GM21423 (cell line): ENCODE measurements at regions not wholly inside any gene's neighbourhood (a gene's known extent, or its start where the extent isn't known, plus 50 kb on each side); places are given as distances from the start of the nearest gene placed in this dataset.
"Not testable (repeated sequence)": the region's sequence is repeated elsewhere in the genome, so short reads cannot be mapped to it uniquely, and the experiment has no call there.

Experiments
- ATAC-seq: cut with Tn5 transposase; IDR thresholded peaks from one replicate; pipeline ENCODE4 v1.9.1; 2021; ENCODE audit warnings: mild to moderate bottlenecking, moderate library complexity; ENCODE audit not compliant: unreplicated experiment

DNA sequence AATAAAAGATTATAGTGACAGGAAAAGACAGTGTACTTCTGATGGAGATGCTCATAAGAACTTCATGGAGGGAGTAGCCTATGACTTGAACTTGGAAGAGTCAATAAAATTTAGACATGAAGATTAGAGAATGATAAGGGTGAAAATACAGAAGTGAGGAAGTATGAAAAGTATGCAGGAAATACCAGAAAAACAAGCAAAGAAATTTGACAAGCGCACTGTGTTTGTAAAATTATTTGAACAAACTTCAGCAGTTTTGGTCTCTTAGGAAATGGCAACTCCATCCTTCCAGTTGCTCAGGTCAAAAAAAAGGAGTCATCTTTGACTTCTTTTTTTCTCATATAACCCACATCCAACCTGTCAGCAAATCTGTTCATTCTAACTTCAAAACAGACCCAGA is 864.0 kb upstream of the ZEB2 start:
- ATAC-seq = no peak

DNA sequence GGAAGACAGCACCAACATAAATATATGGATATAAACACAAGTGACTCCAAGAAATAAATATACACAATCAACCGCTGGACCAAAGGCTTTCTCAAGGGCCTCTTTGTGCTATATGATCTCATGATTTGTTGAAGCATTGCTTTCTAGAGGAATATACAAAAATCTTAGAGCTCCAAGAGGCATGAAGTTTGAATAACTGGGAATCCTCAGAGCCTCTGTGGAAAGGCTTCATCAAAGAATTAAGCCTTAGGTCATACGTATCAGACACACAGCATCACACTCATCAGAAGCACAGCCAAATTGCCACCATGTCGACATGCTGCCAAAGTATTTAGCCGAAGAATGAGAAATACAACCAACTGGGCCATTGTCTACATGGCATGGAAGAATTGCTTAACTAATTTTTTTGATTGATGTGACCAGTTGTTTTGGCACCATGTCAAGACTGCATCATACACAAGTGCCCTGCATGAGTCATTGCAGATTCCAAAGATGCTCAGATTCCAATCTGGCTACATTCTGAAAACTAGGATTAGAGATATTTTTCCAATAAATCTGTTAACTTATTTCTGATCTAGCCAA is 860.6 kb upstream of the ZEB2 start:
- no peak for ATAC-seq

DNA sequence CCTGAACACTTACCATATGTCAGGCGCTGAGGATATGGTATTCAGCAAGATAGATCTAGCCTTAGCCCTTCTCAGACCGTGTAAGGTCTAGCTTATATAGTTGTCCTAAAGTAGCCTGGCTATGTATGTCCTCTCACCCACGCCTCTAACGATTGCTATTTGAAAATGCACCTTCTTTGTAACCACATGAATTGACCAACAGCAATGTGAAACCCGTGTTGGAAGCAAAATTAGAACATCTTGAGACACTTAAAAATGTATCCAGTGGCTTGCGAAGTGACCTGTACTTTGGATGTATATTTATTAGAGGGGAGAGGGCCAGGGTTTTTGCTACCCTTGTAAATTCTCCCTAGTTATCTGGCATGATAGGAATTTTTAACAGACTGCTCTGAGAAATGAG is 860.0 kb upstream of the ZEB2 start:
- ATAC-seq = no peak

- no peak for ATAC-seq
Observed at GRCh38 chr2:145374165-145374564, 854.2 kb upstream of the ZEB2 start.

DNA sequence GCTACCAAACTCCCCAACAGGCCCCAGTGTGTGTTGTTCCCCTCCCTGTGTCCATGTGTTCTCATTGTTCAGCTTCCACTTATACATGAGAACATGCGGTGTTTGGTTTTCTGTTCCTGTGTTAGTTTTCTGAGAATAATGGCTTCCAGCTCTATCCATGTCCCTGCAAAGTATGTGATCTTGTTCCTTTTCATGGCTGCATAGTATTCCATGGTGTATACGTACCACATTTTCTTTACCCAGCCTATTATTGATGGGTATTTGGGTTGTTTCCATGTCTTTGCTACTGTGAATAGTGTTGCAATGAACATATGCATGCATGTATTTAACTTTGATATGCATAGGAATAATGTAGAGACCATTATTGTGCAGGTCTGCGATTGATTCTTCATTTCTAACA is 847.4 kb upstream of the ZEB2 start:
- ATAC-seq = not testable (repeated sequence)

- no peak for ATAC-seq
Observed at GRCh38 chr2:145366341-145366740, 846.4 kb upstream of the ZEB2 start.

DNA sequence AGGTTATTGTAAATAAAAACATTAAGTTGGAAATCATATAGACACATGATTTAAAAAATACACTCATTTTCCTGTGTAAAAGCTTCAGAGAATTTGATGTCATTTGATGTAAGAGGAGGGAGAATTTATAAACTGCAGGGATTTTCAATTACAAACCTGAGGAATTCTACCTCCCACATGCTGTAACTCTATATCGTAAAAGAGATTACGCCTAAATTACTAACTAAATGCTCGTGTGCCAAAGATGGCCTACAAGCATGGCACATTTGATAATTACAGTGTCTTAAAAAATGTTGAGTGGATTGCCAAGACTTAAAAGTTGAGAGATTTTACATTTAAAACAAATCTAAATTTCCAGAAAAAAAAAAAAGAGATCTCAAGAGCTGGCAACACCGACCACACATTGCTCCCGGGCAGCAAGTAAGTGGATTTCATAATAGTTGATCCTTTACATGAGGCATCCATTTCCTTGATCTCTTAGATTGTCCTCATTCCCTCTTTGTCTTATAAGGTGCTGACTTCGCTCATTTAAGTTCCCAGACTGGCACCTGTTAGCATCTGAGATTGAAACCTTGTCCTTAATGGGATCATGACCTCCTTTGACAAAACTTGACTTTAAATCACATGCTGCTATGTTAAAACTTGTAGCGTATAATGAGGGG is 840.3 kb upstream of the ZEB2 start:
- ATAC-seq = no peak

DNA sequence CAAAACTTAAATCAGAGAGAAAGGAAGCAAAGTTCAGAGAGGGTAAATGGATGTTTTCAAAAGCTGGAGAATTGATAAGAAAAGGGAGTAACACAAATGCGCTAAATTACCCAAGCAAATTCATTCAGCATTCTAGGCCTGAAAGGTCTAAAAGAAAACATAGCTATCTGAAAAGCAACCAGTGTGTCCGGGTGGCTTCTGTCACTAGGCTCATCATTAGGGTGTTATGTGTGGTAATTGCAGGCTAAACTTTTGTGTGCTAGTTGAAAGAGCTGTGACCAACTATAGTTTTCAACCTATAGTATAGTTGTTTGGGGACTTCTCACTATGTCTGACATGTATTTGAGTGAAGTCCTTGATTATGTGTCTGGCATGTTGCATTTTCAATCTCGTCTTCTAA is 839.6 kb upstream of the ZEB2 start:
- ATAC-seq = no peak

GRCh38 chr2:145356056-145356455 is 836.1 kb upstream of the ZEB2 start:
- no peak for ATAC-seq

DNA sequence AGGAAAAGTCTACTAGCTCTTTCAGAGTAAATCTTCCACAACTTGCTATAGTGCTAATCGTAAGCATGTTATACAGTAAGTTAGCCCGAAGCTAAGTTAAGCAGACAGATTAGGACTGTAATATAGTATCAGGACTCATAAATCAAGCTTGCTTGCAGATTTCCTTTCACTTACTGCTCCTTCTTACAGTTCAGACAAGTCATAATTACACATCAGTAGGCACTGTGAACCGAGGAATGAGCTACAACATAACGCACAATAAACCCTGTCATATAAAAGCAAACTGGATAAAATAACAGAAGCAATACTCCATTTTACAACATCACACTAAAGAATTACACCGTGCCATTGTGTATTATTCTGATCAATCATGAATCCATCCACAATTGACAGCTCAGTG is 832.6 kb upstream of the ZEB2 start:
- ATAC-seq = no peak

- no peak for ATAC-seq
Observed at GRCh38 chr2:145351864-145352425, 832.0 kb upstream of the ZEB2 start.

DNA sequence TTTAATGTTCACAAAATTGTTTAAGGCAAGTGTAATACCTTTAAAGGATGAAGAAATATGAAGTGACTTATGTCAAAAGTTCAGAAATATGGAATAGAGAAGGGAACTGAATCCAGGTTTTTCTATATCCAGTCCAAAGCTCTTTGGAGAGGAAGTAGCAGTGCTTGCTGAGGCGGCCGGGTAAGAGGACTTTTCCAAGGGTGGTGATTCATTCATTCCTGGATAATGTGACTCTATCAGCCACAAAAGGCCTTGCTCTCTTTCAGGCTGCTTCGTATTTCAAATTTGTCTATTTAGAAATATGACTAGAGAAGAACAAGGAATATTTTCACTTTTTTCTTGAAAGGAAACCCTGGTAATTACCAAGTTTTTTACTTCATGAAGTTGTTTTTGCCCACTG is 830.1 kb upstream of the ZEB2 start:
- no peak for ATAC-seq

DNA sequence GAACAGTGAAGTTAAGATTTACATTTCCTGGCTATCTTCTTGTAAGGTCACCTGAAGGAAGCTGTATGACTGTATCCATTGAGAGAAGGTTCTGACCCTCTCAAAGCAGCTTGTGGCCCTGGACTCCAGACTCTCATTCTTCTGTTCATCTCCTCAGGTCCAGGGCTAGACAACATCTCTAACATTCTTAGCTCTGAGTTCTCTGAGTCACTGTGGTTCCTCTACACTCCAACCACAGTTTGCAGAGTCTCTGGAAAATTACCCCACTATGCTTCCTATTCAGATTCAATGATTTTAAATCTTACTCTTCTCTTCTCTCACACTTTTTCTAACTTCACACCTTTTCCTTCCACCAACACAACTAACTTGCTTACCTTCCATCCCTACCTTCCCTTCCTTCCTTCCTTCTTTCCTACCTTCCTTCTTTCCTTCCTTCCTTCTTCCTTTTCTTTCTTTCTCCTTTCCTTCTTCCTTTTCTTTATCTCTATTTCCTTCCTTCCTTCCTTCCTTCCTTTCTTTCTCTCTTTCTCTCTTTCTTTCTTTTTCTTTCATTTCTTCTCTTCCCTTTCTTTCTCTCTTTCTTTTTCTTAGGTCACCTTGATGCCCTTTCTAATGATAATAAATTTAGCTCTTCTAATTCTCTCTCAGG is 824.3 kb upstream of the ZEB2 start:
- ATAC-seq = no peak

GRCh38 chr2:145343287-145343686 is 823.4 kb upstream of the ZEB2 start:
- no peak for ATAC-seq

- no peak for ATAC-seq
Observed at GRCh38 chr2:145341536-145341935, 821.6 kb upstream of the ZEB2 start.

GRCh38 chr2:145339646-145340045 is 819.7 kb upstream of the ZEB2 start:
- no peak for ATAC-seq

- ATAC-seq = no peak
Observed at GRCh38 chr2:145332210-145332898, 812.4 kb upstream of the ZEB2 start.

DNA sequence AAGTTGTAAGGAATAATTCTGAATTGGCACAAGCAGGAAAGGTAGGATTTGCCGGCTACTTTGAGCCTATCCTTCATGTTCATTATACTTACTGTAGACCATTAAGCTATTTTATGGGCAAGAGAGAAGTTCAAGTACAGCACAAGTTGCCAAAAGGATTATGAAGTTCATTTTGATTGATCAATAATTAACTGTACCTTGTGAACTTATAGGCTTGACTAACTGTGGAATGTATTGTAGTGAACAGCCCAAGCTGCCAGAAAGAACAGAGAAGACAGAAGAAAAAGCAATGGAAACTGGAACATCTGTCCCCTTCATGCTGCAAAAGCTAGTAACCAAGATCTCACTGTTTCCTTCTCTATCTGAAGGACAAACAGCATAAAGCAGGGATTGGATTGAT is 810.1 kb upstream of the ZEB2 start:
- ATAC-seq = no peak

GRCh38 chr2:145325485-145325884 is 805.6 kb upstream of the ZEB2 start:
- no peak for ATAC-seq

GRCh38 chr2:145324748-145325147 is 804.8 kb upstream of the ZEB2 start:
- ATAC-seq = no peak

- no peak for ATAC-seq
Observed at GRCh38 chr2:145323512-145323911, 803.6 kb upstream of the ZEB2 start.

DNA sequence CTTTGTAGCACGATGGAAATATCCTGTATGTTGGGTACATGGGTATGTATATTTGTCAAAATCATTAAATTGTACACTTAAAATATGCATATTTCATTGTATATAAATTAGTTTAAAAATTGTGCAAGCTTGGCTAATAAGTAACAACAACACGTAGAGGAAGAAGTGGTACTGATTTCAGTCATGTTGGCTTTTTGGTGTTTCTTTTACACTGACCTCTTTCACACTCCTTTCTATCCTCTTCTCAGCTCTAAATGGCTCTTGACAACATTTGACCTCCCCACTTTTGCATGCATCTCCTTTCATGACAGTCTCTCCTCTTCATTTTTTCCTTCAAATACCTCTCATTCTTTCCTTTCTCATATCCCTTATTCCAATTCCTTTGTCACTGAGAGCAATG is 801.4 kb upstream of the ZEB2 start:
- peak; percentile 68 for ATAC-seq
